HCT116 (cell line): ENCODE measurements at regions not wholly inside any gene's neighbourhood (a gene's known extent, or its start where the extent isn't known, plus 50 kb on each side); places are given as distances from the start of the nearest gene placed in this dataset.

Experiments used
- CEBPB ChIP-seq: IDR thresholded peaks from 2 replicates; pipeline ENCODE4 v1.6.1; 2012; ENCODE audit warnings: low read depth
- EZH2phosphoT487 ChIP-seq: fragments of 200-600 bp; IDR thresholded peaks from 2 replicates; pipeline ENCODE4 v1.6.1; 2018; ENCODE audit warnings: antibody characterized with exemption, borderline replicate concordance
- POLR2A ChIP-seq: IDR thresholded peaks from 2 replicates; pipeline ENCODE4 v1.7.0; 2011; ENCODE audit warnings: borderline replicate concordance; ENCODE audit not compliant: insufficient read depth, insufficient read length; ENCODE audit errors: extremely low read depth
- TF ChIP-seq, protein P1 (sequence below), 3 experiments: fragments of 200-600 bp in 1 of 3; sonication (generic) in 1 of 3; IDR thresholded peaks in 2 of 3; conservative IDR thresholded peaks in 1 of 3; 2 replicates each; pipeline ENCODE4 v1.5.1; 2012 to 2017; ENCODE audit warnings: low read depth in 2 of 3, low read length in 2 of 3, antibody characterized with exemption in 1 of 3, borderline replicate concordance in 1 of 3, control low read depth in 1 of 3, mild to moderate bottlenecking in 1 of 3, mixed read lengths in 1 of 3, mixed run types in 1 of 3, moderate library complexity in 1 of 3; ENCODE audit not compliant: insufficient read depth in 1 of 3
- TF ChIP-seq, protein P2 (sequence below): IDR thresholded peaks from 2 replicates; pipeline ENCODE4 v1.6.1; 2011; ENCODE audit warnings: mild to moderate bottlenecking, low read length, moderate library complexity; ENCODE audit not compliant: insufficient replicate concordance; ENCODE audit errors: extremely low read depth

DNA sequence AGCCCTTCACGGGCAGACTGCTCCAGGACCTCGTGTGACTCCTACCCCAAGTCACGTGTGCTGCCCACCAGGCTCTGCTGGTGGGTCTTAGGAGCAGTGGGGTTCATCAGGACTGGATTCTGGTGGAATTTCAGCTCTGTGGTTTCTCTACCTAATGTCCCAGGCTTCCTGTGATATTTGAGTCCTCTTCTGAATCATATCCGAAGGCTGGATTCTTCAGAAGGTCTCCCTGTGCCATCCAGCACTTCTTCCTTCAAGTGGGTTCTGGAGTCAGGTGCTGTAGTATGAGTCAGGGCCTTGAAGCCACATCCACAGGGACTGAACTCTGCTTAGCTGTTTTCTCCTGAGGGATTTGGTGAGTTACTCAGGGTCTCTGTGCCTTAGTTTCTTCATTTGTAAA, 850.2 kb upstream of the CELF4 start:
- TF ChIP-seq, protein P1, sequence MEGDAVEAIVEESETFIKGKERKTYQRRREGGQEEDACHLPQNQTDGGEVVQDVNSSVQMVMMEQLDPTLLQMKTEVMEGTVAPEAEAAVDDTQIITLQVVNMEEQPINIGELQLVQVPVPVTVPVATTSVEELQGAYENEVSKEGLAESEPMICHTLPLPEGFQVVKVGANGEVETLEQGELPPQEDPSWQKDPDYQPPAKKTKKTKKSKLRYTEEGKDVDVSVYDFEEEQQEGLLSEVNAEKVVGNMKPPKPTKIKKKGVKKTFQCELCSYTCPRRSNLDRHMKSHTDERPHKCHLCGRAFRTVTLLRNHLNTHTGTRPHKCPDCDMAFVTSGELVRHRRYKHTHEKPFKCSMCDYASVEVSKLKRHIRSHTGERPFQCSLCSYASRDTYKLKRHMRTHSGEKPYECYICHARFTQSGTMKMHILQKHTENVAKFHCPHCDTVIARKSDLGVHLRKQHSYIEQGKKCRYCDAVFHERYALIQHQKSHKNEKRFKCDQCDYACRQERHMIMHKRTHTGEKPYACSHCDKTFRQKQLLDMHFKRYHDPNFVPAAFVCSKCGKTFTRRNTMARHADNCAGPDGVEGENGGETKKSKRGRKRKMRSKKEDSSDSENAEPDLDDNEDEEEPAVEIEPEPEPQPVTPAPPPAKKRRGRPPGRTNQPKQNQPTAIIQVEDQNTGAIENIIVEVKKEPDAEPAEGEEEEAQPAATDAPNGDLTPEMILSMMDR (IDR thresholded peaks at IDR 0.05 in 2 of 3, conservative IDR thresholded peaks at IDR 0.05 in 1 of 3; ENCODE audit: borderline replicate concordance in 1 of 3, insufficient read depth in 1 of 3, low read depth in 2 of 3, low read length in 2 of 3): no peak
- TF ChIP-seq POLR2A (no peak), EZH2phosphoT487 (no peak), CEBPB (no peak)
- TF ChIP-seq, protein P2, sequence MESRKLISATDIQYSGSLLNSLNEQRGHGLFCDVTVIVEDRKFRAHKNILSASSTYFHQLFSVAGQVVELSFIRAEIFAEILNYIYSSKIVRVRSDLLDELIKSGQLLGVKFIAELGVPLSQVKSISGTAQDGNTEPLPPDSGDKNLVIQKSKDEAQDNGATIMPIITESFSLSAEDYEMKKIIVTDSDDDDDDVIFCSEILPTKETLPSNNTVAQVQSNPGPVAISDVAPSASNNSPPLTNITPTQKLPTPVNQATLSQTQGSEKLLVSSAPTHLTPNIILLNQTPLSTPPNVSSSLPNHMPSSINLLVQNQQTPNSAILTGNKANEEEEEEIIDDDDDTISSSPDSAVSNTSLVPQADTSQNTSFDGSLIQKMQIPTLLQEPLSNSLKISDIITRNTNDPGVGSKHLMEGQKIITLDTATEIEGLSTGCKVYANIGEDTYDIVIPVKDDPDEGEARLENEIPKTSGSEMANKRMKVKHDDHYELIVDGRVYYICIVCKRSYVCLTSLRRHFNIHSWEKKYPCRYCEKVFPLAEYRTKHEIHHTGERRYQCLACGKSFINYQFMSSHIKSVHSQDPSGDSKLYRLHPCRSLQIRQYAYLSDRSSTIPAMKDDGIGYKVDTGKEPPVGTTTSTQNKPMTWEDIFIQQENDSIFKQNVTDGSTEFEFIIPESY: no peak
